Adrenal gland (tissue), 5 donors: ENCODE measurements at regions not wholly inside any gene's neighbourhood (a gene's known extent, or its start where the extent isn't known, plus 50 kb on each side); places are given as distances from the start of the nearest gene placed in this dataset.

Experiments
- POLR2A ChIP-seq, 2 donors: fragments of 450-650 bp; IDR thresholded peaks; one replicate each; pipeline ENCODE4 v1.6.1; 2017; ENCODE audit warnings: antibody characterized with exemption in 2 of 2, mild to moderate bottlenecking in 2 of 2, moderate library complexity in 1 of 2
- TF ChIP-seq, protein P1 (sequence below), 6 experiments: fragments of 450-650 bp in 4 of 6; fragments of 200-600 bp in 2 of 6; sonication (generic) in 1 of 6; IDR thresholded peaks; 1 replicate in 5 of 6; 2 replicates in 1 of 6; pipeline versions ENCODE4 v1.5.1 to v1.8.0; 2016 to 2021; ENCODE audit warnings: antibody characterized with exemption in 6 of 6, mild to moderate bottlenecking in 2 of 6, moderate library complexity in 1 of 6
- donor health status: DM: no; HTN: no; CAD: no.

GRCh38 chr9:776086-776485, 65.4 kb upstream of the DMRT1 start:
- TF ChIP-seq, protein P1, sequence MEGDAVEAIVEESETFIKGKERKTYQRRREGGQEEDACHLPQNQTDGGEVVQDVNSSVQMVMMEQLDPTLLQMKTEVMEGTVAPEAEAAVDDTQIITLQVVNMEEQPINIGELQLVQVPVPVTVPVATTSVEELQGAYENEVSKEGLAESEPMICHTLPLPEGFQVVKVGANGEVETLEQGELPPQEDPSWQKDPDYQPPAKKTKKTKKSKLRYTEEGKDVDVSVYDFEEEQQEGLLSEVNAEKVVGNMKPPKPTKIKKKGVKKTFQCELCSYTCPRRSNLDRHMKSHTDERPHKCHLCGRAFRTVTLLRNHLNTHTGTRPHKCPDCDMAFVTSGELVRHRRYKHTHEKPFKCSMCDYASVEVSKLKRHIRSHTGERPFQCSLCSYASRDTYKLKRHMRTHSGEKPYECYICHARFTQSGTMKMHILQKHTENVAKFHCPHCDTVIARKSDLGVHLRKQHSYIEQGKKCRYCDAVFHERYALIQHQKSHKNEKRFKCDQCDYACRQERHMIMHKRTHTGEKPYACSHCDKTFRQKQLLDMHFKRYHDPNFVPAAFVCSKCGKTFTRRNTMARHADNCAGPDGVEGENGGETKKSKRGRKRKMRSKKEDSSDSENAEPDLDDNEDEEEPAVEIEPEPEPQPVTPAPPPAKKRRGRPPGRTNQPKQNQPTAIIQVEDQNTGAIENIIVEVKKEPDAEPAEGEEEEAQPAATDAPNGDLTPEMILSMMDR (IDR thresholded peaks at IDR 0.05), result no peak
- no peak for TF ChIP-seq POLR2A (IDR thresholded peaks at IDR 0.05)
